Right lung (tissue), 2 donors: ENCODE measurements at regions not wholly inside any gene's neighbourhood (a gene's known extent, or its start where the extent isn't known, plus 50 kb on each side); places are given as distances from the start of the nearest gene placed in this dataset.

Experiments
- DNase-seq, 2 donors: peaks; one replicate each; pipeline ENCODE4 v3.0.0-alpha.2; 2013

DNA sequence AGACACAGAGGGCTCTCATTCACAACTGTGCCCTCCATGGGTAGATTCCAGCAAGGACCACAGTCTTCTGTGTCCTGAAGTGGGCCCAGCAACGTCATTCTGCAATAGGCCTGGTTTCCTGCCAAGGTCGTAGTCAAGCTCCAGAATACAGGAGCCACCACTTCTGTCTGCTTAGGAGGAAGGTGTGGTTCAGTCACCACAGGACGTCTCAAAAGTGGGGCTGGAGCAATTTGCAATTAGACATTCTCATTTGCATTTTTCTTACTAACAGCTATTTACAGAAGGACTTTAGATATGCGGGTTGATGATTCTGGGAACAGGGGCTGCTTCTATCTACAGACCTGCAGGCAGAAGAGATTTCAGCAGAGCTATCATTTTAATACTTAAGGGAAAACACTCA, 58.7 kb upstream of the MYRIP start:
- DNase-seq, result no peak

DNA sequence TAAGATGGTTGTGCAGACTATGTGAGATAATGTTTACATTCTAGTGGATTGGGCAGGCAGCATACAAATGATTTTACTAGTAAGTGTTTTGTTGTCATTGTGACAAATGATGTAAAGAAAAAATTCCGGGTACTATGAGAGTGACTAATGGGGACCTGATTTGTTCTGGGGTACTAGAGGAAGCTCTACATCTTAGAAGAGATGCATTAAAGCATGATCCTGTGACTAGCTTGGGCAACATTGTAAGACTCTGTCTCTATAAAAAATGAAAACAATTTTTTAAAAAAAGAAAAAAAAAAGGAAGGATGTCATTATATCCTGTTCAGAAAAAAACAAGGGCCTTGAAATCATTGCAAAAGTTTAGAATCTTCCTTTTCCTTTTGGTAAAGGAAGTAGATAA, 58.1 kb upstream of the MYRIP start:
- DNase-seq, result no peak

DNA sequence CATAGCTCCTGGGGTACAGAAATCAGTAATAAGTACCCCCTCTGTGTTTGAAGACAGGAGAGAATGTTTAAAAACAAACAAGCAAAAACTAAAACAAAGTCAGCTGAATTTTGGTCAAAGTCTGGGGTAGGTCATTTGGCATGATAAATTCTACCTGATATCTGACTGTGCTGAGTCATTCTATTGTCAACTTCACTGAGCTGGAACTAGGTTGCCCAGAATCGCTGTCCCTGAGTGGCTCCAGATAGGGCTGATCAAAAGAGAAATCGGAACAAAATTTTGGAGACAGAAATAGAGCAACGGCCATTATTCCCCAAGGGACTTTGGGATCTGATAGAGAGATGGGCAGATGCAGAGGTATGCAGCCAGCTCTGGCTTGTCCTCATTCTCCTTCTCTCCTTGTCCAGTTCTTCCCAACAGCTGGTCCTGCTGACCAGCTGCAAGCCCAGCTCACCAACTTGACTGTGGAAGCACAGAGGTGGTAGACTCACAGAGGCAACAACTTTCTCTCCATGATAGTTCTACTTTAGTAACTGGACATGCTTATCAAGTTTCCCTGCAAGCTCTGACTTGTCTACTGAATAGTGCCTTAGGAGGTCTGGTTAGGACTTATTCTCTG, 57.3 kb upstream of the MYRIP start:
- DNase-seq, result no peak

DNA sequence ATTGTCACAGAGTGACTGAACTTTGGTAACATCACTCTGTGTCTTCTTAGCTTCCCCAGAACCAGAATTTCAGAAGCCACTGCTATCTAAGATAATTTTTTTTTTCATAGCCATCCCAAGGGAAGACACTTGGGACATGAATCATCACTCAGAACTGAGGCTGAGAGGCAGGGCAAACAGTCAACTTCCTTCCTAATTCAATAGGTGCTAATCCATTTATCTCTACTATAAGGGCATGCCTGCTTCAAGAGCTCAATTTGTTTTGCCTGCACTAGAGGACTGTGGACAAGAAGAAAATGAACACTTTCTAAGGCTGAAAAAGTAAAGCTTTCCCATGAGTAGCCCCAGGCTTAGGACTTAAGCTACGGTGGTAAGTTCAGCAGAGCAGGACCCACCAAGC, 56.7 kb upstream of the MYRIP start:
- DNase-seq, result no peak

DNA sequence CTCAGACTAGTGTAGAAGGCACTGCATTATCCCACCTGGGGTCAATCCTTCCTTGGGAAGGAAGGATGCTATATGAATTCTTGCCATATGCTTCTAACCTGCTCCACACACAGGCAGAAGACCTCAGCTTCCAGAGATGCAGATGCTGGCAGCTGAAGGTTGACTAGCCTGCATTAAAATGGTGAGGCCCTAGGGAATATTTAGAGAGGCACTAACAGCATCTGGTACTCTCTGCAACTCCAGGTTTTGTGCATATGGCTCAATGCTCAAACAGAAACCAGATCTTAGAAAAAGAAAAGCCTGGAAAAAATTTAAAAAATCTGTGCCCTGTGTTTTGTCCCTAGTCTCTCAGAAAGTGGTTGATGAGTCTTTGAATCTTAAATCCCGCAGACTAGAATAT, 56.0 kb upstream of the MYRIP start:
- no peak for DNase-seq

DNA sequence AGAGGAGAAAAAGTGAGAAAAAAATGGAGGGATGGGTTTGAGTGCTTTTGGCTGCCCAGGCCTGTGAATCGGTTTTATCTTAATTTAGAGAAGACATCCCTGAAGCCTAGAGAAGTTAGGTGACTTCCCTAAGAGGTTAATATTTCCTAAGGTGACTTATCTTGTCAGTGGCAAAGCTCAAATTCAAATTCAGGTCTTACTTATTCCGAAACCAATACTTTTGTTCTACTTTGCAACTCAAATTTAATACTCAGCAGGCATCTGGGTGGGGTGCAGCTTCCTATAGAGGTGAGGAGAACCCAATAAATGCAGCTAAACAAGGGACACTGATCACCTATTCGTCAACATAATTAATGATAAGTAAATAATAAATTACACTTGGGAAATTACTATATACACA, 54.9 kb upstream of the MYRIP start:
- DNase-seq, result no peak

DNA sequence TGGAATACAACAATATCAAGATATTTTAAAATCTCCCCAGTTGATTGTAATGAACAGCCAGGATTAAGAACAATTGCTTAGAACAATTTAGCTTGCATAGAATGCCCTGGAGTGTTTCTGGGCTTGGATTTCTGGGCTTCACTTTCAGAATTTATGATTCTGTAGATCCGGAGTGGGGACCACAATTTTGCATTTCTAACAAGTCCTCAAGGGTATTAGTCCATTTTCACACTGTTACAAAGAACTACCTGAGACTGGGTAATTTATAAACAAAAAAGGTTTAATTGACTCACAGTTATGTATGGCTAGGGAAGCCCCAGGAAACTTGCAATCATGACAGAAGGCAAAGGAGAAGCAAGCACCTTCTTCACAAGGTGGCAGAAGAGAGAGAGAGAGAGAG, 54.3 kb upstream of the MYRIP start:
- no peak for DNase-seq

DNA sequence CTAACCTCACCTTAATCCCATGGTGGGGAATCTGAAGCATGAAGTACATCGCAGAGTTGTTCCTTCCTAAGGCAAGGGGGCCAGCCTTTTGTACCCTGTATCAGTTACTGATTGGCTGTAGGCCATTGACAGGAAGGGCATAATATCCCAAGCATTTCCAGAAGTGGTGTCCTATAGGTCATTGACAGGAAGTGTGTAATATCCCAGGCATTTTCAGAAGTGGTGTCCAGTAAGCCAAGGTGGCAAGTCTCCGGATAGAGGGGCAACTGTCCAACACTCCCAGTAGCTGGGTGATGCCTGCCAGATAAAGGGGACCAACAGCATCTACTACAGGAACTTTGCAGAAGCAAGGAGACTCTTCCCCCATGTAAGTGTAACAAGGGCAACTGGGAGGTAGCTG, 52.1 kb upstream of the MYRIP start:
- DNase-seq, result no peak
